HG02623 (cell line): ENCODE measurements at regions not wholly inside any gene's neighbourhood (a gene's known extent, or its start where the extent isn't known, plus 50 kb on each side); places are given as distances from the start of the nearest gene placed in this dataset.
A peak's percentile ranks its signal among the peaks of the same experiment; 100 is the strongest.
"Not testable (repeated sequence)": the region's sequence is repeated elsewhere in the genome, so short reads cannot be mapped to it uniquely, and the experiment has no call there.

Source experiments
- ATAC-seq: cut with Tn5 transposase; IDR thresholded peaks from one replicate; pipeline ENCODE4 v1.9.1; 2021; ENCODE audit warnings: moderate library complexity; ENCODE audit not compliant: unreplicated experiment

DNA sequence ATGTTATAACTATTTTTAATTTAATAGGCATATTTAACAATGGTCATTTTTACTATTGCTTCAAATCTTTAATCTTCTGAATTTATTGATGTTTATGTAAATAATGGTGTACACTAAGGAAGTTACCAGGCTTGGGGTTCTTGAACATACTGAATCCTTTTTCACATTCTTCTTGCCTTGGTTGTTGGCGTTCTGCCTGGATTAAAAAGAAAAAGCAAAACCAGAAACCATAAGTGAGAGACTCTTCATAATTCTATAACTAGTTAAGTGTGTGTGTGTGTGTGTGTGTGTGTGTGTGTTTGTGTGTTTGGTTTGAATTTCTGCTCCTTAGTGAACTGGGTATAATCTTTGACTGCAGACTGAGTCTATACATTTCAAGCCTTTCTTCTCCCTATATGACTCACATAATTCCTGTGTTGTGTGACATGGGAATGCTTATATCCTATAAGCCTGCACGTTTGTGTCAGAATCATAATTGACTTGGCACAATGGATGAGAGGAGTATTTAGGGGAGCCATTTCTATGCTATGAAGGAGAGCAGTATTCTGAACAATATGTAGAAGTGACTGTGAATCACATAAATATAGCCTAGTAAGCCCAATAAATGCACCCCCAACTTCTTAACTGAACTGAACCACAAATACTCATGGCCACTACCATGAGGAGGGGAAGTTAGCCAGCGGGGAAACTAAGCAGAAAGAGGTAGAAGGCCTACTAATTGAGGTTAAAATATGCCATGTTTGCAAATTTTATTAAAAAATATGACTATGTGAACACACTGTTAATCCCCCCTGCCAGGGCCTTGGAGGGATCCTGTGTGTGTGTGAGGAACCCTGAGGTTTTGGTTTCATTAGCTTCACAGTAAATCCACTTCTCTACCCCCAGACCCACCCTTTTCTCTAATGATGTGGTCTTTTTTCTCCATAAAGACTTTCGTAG is 425.5 kb downstream of the BCKDHB start:
- ATAC-seq = no peak

- no peak for ATAC-seq
These were observed 423.6 kb downstream of the BCKDHB start for GRCh38 chr6:80530103-80530502.

GRCh38 chr6:80528115-80528514 is 421.6 kb downstream of the BCKDHB start:
- no peak for ATAC-seq

- no peak for ATAC-seq
These were observed 421.1 kb downstream of the BCKDHB start for GRCh38 chr6:80527552-80528052.

GRCh38 chr6:80523531-80523997 is 417.1 kb downstream of the BCKDHB start:
- ATAC-seq = no peak

GRCh38 chr6:80523010-80523409 is 416.5 kb downstream of the BCKDHB start:
- ATAC-seq = no peak

GRCh38 chr6:80522576-80522975 is 416.1 kb downstream of the BCKDHB start:
- no peak for ATAC-seq

DNA sequence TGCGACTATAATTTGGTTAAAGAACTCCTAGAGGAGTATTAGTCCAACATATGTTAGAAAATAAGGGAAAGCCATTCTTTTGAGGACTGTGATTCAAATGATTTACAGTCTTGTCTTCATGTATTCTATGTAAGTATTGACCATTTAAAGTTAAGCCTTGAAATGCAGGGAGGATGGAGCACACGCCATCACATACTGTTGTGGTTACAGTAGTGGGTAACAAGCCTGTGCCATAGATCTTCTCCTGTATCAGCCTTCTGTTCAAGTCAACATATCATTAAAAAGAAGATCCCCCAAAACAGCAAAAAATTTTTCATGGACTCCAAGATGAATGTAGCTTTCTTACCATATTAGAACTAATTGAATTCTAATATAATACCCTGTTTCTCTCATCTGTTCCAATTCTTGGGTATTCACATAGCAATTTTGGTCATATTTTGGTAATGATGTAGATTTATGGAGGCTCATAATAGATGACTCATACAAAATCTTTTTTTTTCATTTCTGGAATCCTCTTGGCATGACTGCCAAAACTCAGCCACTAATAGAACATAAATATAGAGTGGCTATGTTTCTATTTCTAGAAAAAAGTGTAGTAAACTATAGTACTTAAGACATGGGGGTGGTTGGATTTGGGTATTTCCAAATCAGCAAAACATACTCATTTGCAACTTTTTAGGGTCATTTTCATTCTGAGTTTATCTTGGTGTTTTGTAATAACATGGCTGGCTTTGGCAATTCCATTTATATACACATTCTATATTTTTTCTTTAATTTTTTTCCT is 413.5 kb downstream of the BCKDHB start:
- ATAC-seq = no peak

- no peak for ATAC-seq
These were observed 411.1 kb downstream of the BCKDHB start for GRCh38 chr6:80517525-80517924.

DNA sequence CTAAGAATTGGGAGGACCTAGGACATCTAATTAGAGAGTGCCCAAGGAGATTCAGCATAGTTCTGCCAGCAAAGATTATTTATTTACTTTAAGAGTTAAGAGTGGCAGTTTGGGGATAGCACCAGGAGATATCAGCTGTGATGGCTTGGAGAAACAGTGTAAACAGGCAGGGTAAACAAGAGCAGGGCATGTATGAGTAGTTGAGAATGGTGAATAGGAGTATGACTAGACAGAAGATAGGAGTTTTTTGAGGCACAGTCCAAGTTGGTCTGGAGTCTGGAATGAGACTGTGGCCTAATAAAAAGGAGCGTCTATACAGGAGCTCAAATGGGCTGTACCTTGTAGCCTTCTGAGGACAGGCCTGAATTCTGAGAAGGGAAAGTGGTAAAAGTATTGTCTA is 404.1 kb downstream of the BCKDHB start:
- ATAC-seq = not testable (repeated sequence)

- no peak for ATAC-seq
These were observed 402.6 kb downstream of the BCKDHB start for GRCh38 chr6:80508885-80509630.

GRCh38 chr6:80504882-80505281 is 398.4 kb downstream of the BCKDHB start:
- no peak for ATAC-seq

DNA sequence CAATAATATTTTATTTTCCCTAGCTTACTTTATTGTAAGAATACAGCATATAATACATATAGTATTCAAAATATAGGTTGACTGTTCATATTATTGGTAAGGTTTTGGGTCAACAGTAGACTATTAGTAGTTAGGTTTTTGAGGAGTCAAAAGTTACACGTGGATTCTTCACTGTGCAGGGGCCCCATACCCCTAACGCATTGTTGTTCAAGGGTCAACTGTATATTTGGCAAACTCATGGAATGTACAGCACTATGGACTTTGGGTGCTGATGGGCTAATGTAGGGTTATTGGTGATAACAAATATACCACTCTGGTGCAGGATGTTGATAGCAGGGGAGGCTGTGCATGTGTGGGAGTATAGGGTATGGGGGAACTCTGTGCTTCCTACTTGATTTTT is 397.2 kb downstream of the BCKDHB start:
- ATAC-seq = no peak

- no peak for ATAC-seq
These were observed 396.4 kb downstream of the BCKDHB start for GRCh38 chr6:80502871-80503270.

DNA sequence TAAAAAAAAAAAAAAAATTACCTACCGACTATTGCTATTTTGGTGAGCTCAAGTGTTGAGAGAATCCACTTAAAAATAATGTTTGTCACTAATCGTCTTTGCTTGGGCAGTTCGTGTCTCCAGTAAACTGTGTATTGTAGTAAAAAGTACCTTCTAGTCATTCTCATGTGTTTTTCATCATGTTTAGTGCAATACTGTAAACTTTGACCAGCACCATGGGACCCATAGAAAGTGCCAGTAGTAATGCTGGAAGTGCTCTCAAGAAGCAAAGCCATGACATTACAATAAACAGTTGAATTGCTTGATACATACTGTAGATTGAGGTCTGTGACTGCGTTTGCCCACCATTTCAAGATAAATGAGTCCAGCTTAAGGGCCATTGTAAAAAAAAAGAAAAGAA is 395.2 kb downstream of the BCKDHB start:
- no peak for ATAC-seq

DNA sequence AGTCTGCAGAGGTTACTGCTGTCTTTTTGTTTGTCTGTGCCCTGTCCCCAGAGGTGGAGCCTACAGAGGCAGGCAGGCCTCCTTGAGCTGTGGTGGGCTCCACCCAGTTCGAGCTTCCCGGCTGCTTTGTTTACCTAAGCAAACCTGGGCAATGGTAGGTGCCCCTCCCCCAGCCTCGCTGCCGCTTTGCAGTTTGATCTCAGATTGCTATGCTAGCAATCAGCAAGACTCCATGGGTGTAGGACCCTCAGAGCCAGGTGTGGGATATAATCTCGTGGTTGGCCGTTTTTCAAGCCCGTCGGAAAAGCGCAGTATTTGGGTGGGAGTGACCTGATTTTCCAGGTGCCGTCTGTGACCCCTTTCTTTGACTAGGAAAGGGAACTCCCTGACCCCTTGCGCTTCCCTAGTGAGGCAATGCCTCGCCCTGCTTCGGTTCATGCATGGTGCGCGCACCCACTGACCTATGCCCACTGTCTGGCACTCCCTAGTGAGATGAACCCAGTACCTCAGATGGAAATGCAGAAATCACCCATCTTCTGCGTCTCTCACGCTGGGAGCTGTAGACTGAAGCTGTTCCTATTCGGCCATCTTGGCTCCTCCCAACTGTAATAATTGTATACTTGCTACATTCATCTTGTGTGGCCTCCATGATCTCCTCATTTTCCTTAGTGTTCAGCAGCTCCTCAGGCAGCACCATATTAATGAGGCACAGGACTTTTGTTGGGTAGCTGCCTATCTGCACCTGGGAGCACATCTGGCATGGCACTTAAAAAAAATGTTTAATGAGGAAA is 391.4 kb downstream of the BCKDHB start:
- not testable (repeated sequence) for ATAC-seq

DNA sequence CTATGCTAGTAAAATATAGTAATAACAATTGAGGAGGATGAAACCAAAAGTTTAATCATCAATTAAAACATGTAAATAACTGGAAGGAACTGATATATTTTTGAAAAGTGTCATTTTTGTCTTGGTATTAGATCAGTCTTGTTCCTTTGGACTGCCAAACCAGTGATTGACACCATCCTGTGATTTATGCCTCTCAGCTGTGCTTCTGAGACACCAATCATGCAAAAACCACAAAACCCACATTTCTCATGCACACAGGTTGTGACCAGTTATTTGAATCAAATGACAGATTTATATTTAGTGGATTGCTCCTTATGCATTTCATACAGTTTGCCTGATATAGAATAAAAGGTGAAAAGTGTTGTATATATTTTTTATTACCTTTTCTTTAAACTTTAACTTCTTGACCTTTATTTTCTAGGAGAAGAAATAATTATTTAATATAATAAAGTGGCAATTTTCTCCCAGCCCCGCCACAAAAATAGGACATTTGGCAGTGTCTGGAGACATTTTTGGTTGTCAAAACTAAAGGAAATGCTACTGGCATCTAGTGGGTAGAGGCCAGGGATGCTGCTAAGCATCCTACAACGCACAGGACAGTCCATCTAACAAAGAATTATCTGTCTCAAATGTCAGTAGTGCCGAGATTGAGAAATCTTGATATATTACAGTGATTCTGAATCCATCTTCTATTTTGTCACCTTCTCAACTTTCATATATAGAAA is 383.6 kb downstream of the BCKDHB start:
- no peak for ATAC-seq

- ATAC-seq = peak; percentile 88
These were observed 381.7 kb downstream of the BCKDHB start for GRCh38 chr6:80488190-80488589.

GRCh38 chr6:80485494-80485893 is 379.0 kb downstream of the BCKDHB start:
- ATAC-seq = not testable (repeated sequence)
